ENCODE measurements at regions not wholly inside any gene's neighbourhood (a gene's known extent, or its start where the extent isn't known, plus 50 kb on each side); places are given as distances from the start of the nearest gene placed in this dataset.

GRCh38 chr4:38195486-38195885, 235.3 kb downstream of the PTTG2 start:
- TF ChIP-seq, protein P1, sequence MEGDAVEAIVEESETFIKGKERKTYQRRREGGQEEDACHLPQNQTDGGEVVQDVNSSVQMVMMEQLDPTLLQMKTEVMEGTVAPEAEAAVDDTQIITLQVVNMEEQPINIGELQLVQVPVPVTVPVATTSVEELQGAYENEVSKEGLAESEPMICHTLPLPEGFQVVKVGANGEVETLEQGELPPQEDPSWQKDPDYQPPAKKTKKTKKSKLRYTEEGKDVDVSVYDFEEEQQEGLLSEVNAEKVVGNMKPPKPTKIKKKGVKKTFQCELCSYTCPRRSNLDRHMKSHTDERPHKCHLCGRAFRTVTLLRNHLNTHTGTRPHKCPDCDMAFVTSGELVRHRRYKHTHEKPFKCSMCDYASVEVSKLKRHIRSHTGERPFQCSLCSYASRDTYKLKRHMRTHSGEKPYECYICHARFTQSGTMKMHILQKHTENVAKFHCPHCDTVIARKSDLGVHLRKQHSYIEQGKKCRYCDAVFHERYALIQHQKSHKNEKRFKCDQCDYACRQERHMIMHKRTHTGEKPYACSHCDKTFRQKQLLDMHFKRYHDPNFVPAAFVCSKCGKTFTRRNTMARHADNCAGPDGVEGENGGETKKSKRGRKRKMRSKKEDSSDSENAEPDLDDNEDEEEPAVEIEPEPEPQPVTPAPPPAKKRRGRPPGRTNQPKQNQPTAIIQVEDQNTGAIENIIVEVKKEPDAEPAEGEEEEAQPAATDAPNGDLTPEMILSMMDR (IDR thresholded peaks at IDR 0.05), result no peak
- no peak for ATAC-seq
- no peaks in the 10 kb centered on the region for H3K27me3 Mint-ChIP-seq
- no peak overlapping the region for H3K27ac Mint-ChIP-seq
- H3K4me3 Mint-ChIP-seq, result no peak overlapping the region
- no peaks in the 10 kb centered on the region for H3K36me3 Mint-ChIP-seq (ENCODE audit: low read depth)
- peaks cover 5% of the 10 kb centered on the region for H3K9me3 Mint-ChIP-seq
- no peak for DNase-seq
- intact Hi-C loops (cut with micrococcal nuclease), result no loop called here
- H3K4me1 Mint-ChIP-seq (ENCODE audit: low read depth), result no peaks in the 10 kb centered on the region
- ChIA-PET CTCF (no interaction called here), POLR2A (no interaction called here)

- Mint-ChIP-seq H3K36me3 (ENCODE audit: low read depth) (no peaks in the 10 kb centered on the region), H3K27me3 (no peaks in the 10 kb centered on the region), H3K27ac (no peak overlapping the region), H3K9me3 (peaks cover 5% of the 10 kb centered on the region), H3K4me1 (ENCODE audit: low read depth) (no peaks in the 10 kb centered on the region), H3K4me3 (no peak overlapping the region)
- intact Hi-C loops (cut with micrococcal nuclease), result no loop called here
- CTCF ChIA-PET, result no interaction called here
- TF ChIP-seq, protein P1 (IDR thresholded peaks at IDR 0.05), result no peak
- ATAC-seq (no peak), DNase-seq (no peak)
- POLR2A ChIA-PET, result no interaction called here
Observed at GRCh38 chr4:38195911-38196310, 235.7 kb downstream of the PTTG2 start.

- ATAC-seq, result no peak
- H3K9me3 Mint-ChIP-seq, result peaks cover under 1% of the 10 kb centered on the region
- ChIA-PET CTCF (interaction anchor here (1.5 kb wide), 1 partner anchor 23 kb away, joined by 5 read pairs; no protein-coding TSS in a partner anchor), POLR2A (no interaction called here)
- no peak overlapping the region for H3K27ac Mint-ChIP-seq
- TF ChIP-seq, protein P1 (IDR thresholded peaks at IDR 0.05), result no peak
- no peaks in the 10 kb centered on the region for H3K27me3 Mint-ChIP-seq
- no peak overlapping the region for H3K4me3 Mint-ChIP-seq
- no peaks in the 10 kb centered on the region for H3K36me3 Mint-ChIP-seq (ENCODE audit: low read depth)
- no peak for DNase-seq
- intact Hi-C loops (cut with micrococcal nuclease), result no loop called here
- no peaks in the 10 kb centered on the region for H3K4me1 Mint-ChIP-seq (ENCODE audit: low read depth)
Observed at GRCh38 chr4:38202242-38202641, 242.0 kb downstream of the PTTG2 start.

DNA sequence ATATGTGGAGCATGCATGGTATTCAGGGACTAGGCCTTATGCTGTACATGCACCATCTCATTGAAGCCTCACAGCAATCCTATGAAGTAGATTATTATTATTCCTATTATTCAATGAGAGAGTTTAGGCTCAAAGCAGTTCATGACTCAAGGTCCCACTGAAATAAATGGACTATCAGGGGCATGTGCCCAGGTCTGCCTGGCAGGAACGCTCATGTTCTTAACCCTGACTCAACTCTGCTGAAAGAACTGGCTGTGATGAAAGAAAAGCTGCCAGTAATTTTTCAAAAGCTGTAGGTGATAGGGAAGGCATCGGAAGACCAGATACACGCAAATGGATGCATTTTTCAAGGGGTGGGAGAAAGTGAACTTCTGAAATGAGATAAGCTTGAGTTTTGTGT, 243.4 kb downstream of the PTTG2 start:
- Mint-ChIP-seq H3K9me3 (peaks cover 2% of the 10 kb centered on the region), H3K4me3 (no peak overlapping the region), H3K4me1 (ENCODE audit: low read depth) (no peaks in the 10 kb centered on the region), H3K27ac (no peak overlapping the region), H3K27me3 (no peaks in the 10 kb centered on the region), H3K36me3 (ENCODE audit: low read depth) (no peaks in the 10 kb centered on the region)
- POLR2A ChIA-PET, result no interaction called here
- intact Hi-C loops (cut with micrococcal nuclease), result no loop called here
- TF ChIP-seq, protein P1 (IDR thresholded peaks at IDR 0.05), result no peak
- no peak for DNase-seq
- CTCF ChIA-PET, result interaction anchor here (0.9 to 1.5 kb wide), 2 partner anchors 24 to 471 kb away, joined by 3 to 5 read pairs; no protein-coding TSS in a partner anchor
- no peak for ATAC-seq

GRCh38 chr4:38204339-38205035, 244.3 kb downstream of the PTTG2 start:
- Mint-ChIP-seq H3K27me3 (no peaks in the 10 kb centered on the region), H3K9me3 (peaks cover 2% of the 10 kb centered on the region)

More at GRCh38 chr4:38204339-38205035, 244.3 kb downstream of the PTTG2 start:
- H3K27ac Mint-ChIP-seq, result no peak overlapping the region
- no peak overlapping the region for H3K4me3 Mint-ChIP-seq
- POLR2A ChIA-PET, result no interaction called here
- intact Hi-C loops (cut with micrococcal nuclease), result no loop called here
- DNase-seq, result no peak
- CTCF ChIA-PET, result interaction anchor here (0.9 to 1.5 kb wide), 2 partner anchors 25 to 471 kb away, joined by 3 to 5 read pairs; no protein-coding TSS in a partner anchor
- H3K36me3 Mint-ChIP-seq (ENCODE audit: low read depth), result no peaks in the 10 kb centered on the region
- no peak for ATAC-seq
- H3K4me1 Mint-ChIP-seq (ENCODE audit: low read depth), result no peaks in the 10 kb centered on the region
- TF ChIP-seq, protein P1 (IDR thresholded peaks at IDR 0.05), result no peak

All from activated CD8-positive, alpha-beta T cell treated with anti-CD3 and anti-CD28 coated beads for 36 hours (primary cell).